ENCODE measurements at regions not wholly inside any gene's neighbourhood (a gene's known extent, or its start where the extent isn't known, plus 50 kb on each side); places are given as distances from the start of the nearest gene placed in this dataset.

- TF ChIP-seq CTCF (conservative IDR thresholded peaks at IDR 0.05 in 1 of 2, IDR thresholded peaks at IDR 0.05 in 1 of 2; ENCODE audit: extremely low read depth in 1 of 2, insufficient read depth in 1 of 2, low read depth in 1 of 2, low read length in 2 of 2), result no peak
- TF ChIP-seq EZH2 (IDR thresholded peaks at IDR 0.05; ENCODE audit: borderline replicate concordance, low read length), result no peak
These were observed 76.6 kb upstream of the ABI1 start for GRCh38 chr10:26937371-26937770.
